HuH-7 (cell line): ENCODE measurements at regions not wholly inside any gene's neighbourhood (a gene's known extent, or its start where the extent isn't known, plus 50 kb on each side); places are given as distances from the start of the nearest gene placed in this dataset.

ENCODE experiments used
- DNase-seq: peaks from one replicate; pipeline ENCODE4 v3.0.0; 2011; ENCODE audit warnings: low spot score

DNA sequence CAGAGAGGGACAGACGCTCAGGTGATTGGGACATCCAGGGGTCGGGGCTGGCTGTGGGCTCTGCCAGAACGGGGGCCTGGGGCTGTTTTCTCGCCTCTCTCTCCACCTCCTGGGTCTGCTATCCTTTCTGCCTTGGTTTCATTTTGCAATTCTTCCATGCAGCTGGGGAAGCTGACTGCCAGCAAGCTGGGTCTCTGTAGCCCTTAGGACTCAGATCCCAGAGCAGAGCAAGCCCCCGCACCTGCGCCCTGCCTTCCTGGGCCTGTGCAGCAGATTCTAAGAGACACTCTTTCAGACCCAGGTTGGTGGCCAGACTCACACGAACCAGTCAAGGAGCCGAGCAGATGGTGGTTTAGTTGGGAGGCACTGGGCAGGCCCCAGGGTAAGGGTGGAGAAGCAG, 59.1 kb upstream of the GRPEL1 start:
- DNase-seq = no peak

DNA sequence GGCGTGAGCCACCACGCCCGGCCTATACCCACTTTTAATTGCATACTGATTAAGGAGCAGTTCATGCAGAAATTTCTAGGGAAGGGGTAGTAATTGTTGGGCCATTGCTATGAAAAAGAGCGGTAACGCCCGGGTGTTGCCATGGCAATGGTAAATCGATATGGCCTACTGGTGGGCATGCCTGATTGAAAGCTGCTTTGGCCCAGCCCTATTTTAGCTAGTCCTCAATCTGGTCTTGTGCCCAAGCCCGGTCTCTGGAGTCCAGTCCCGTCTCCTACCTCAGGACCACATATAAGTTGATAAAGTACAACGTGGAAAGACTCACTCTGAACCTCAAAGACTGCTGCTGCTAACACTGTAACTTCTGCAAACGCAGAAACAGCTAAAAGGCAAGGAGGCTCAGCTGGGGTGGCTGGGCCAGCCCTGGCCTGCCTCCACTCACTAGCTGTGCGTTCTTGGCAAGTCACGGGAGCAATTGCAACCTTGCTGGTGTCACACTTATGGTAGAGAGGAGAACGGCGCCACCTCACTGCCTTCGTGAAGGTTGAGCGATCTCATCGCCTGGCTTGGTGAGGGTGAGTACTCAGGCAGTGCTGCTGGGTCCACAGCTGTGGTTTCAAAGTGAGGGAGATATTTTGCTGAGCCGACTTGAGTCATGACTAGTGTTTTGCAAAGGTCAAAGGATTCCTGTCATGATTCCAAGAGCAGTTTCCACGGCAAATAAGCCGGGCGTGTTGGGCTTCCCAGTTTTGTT, 57.0 kb upstream of the GRPEL1 start:
- peak; percentile 41 for DNase-seq

DNA sequence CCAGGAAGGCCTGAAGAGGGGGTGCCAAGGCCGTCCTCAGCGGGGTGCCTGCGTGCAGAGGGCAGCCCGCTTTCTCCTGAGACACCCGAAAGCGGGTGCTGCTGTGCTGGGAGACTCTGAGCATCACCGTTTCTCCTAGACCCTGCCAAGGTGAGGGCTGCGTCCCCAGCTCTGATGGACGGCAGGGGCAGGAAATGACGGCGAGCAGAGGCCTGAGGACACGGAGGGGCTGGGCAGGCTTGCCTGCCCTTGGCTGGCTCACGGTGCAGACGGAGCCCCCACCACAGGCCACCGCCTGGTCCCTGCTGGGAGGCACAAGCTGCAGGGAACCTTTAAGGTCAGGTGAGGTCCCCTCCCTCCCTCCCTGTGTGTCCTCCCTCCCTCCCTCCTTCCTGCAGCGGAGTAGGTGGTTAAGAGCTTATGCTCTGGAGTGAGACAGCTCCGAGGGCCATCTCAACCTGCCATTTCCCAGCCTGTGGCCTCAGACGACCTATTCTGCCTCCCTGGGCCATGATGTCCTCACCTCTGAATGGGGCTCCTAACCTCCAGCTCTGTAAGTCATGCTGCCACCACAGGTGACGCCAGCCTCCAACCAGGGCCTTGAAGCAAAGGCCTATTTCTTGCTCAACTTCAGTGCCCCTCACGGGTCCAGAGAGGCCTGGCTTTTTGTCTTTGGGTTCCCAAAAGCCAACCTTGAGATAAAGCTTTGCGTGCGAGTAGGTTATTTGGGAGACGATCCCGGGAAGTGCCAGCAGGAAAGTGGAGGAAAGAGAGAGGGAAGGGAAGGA, 54.2 kb upstream of the GRPEL1 start:
- no peak for DNase-seq

DNA sequence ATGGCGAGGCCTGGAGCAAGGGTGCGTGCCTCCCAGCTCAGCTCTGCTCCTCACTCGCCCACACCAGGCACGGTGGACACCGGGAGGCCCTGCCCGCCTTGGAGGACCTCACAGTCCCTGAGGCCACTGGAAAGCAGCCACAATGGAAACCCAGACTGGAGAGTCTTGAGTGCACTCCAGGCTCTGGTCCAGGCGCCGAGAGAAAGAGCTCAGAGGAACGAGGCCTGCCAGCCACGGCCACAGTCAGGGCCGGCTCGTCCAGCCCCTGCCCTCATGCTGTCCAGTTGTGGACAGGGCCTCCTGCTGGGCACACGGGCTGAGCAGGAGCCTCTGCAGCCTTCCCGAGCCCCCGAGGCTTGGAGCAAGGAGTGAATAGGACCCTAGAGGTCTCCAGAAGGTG, 53.3 kb upstream of the GRPEL1 start:
- DNase-seq = no peak

DNA sequence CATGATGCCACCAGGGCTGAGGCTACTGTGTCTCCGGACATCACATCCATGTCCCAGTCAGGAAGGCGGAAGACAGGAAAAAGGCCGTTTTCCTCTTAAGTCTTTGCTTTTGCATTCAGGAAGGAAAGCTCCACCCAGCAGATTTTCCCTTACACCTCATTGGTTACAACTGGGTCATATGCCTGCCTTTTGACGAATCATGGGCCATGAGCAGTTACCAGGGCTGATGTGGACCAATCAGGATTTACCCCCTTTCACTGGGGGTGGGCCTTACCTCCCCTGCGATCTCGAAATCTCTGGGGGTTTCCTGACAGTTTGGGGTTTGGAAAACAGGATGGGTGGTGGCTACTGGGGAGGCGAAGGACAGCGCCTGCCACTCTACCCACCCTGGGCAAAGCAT, 52.5 kb upstream of the GRPEL1 start:
- DNase-seq = peak; percentile 46

DNA sequence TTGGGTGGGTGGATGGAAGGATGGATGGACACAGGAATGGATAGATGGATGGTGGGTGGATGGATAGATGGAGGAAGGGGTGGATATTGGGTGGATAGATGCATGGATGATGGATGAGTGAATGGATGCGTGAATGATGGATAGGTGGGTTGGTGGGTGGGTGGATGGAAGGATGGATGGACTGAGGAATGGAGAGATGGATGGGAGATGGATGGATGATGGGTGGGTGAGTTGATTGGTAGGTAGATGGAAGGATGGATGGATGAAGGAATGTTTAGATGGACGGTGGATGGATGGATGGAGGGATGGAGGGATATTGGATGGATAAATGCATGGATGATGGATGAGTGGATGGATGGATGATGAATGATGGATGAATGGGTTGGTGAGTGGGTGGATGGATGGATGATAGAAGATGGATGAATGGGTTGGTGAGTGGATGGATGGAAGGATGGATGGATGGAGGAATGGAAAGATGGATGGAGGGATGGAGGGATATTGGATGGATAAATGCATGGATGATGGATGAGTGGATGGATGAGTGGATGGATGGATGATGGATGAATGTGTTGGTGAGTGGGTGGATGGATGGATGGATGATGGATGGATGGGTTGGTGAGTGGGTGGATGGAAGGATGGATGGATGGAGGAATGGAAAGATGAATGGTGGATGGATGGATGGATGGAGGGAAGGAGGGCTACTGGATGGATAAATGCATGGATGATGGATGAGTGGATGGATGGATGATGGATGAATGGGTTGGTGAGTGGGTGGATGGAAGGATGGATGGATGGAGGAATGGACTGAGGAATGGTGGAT, 50.4 kb upstream of the GRPEL1 start:
- DNase-seq = no peak
